ENCODE measurements at regions not wholly inside any gene's neighbourhood (a gene's known extent, or its start where the extent isn't known, plus 50 kb on each side); places are given as distances from the start of the nearest gene placed in this dataset.

GRCh38 chr6:92840246-92840930, 579.0 kb downstream of the EPHA7 start (continued):
- TF ChIP-seq REST (IDR thresholded peaks at IDR 0.05; ENCODE audit: low read depth, low read length): no peak
- no peak for TF ChIP-seq RCOR1 (conservative IDR thresholded peaks at IDR 0.05; ENCODE audit: low read depth, low read length)
- no peak for TF ChIP-seq TAF1 (IDR thresholded peaks at IDR 0.05; ENCODE audit: borderline replicate concordance, low read depth, low read length)
- TF ChIP-seq HDAC6 (IDR thresholded peaks at IDR 0.05; ENCODE audit: unreplicated experiment): no peak
- no peak for TF ChIP-seq TCF7 (IDR thresholded peaks at IDR 0.05; ENCODE audit: borderline replicate concordance)
- TF ChIP-seq SPI1 (IDR thresholded peaks at IDR 0.05; ENCODE audit: borderline replicate concordance, insufficient read depth, low read depth, low read length): no peak

GRCh38 chr6:92828788-92829187, 590.6 kb downstream of the EPHA7 start:
- BruUV-seq (replicated peaks): no TSS peak
- in situ Hi-C loops (cut with MboI): no loop called here
- DNase-seq (ENCODE audit: low read depth, low spot score): no peak
- ChIA-PET RAD21 (ENCODE audit: unreplicated experiment) (no interaction called here), SMC1A (ENCODE audit: uncharacterized antibody, unreplicated experiment) (interaction anchor here (1.0 kb wide), 1 partner anchor 17 kb away, joined by 3 read pairs; no protein-coding TSS in a partner anchor), CTCF (interaction anchor here (2.2 kb wide), 1 partner anchor 18 kb away, joined by 22 read pairs; no protein-coding TSS in a partner anchor), POLR2A (interaction anchor here (0.7 kb wide), 1 partner anchor 210 kb away, joined by 3 read pairs; no protein-coding TSS in a partner anchor)
- H3K9ac ChIP-seq (ENCODE audit: control insufficient read depth, insufficient read depth, low read length): no peak overlapping the region
- H3K79me2 ChIP-seq (ENCODE audit: control insufficient read depth, insufficient read depth, low read length): no peaks in the 10 kb centered on the region
- H3K4me1 ChIP-seq (ENCODE audit: control insufficient read depth, insufficient read depth, low read length): no peaks in the 10 kb centered on the region
- TF ChIP-seq CREB1 (IDR thresholded peaks at IDR 0.05; ENCODE audit: low read depth) (no peak), ZNF207 (IDR thresholded peaks at IDR 0.05; ENCODE audit: borderline replicate concordance) (no peak), MXI1 (IDR thresholded peaks at IDR 0.05; ENCODE audit: low read depth, low read length) (no peak), SKIL (IDR thresholded peaks at IDR 0.05; ENCODE audit: low read depth, poor library complexity, severe bottlenecking) (no peak)
- intact Hi-C loops (cut with micrococcal nuclease; ENCODE audit: unreplicated experiment): no loop called here
- ATAC-seq: no peak
- no peaks in the 10 kb centered on the region for H3K27me3 ChIP-seq (replicated peaks in 1 of 2; ENCODE audit: control insufficient read depth in 2 of 2, insufficient read depth in 2 of 2, low read length in 1 of 2)
- no peaks in the 10 kb centered on the region for H3K9me3 ChIP-seq (replicated peaks; ENCODE audit: control insufficient read depth, insufficient read depth, low read length)
- WGBS (ENCODE audit: insufficient coverage, insufficient replicate concordance, low lambda C conversion rate, missing lambda C conversion rate): 47% methylated on average over 1 of the region's 1 CpG
- H3K36me3 ChIP-seq (ENCODE audit: control insufficient read depth in 2 of 2, insufficient read depth in 2 of 2, low read length in 1 of 2): no peaks in the 10 kb centered on the region
- no peak overlapping the region for H2AFZ ChIP-seq (ENCODE audit: control insufficient read depth, low read depth, low read length)
- no peaks in the 10 kb centered on the region for H4K20me1 ChIP-seq (ENCODE audit: control insufficient read depth, insufficient read depth)
- FAIRE-seq: no peak
- H3K4me3 ChIP-seq: no peak overlapping the region
- H3K4me2 ChIP-seq (ENCODE audit: control insufficient read depth, insufficient read depth): no peak overlapping the region
- H3K27ac ChIP-seq (ENCODE audit: control insufficient read depth, insufficient read depth): no peak overlapping the region

Data from GM12878 (cell line).